Right atrium auricular region (tissue), 2 donors: ENCODE measurements at regions not wholly inside any gene's neighbourhood (a gene's known extent, or its start where the extent isn't known, plus 50 kb on each side); places are given as distances from the start of the nearest gene placed in this dataset.

Source experiments
- DNase-seq: peaks from one replicate; pipeline ENCODE4 v3.0.0-alpha.2; 2019; ENCODE audit warnings: low spot score
- H3K27ac ChIP-seq, 2 donors: fragments of 200-600 bp; sonication (generic); 1 replicate in 1 of 2; 2 replicates in 1 of 2; pipeline ENCODE4 v1.5.1; 2016 to 2019
- H3K27me3 ChIP-seq, 2 donors: fragments of 200-600 bp; sonication (generic); one replicate each; pipeline versions ENCODE4 v1.5.1 to v1.6.0; 2017 to 2019
- H3K36me3 ChIP-seq: fragments of 200-600 bp; sonication (generic); one replicate; pipeline ENCODE4 v1.5.1; 2016
- H3K4me1 ChIP-seq, 2 donors: fragments of 200-600 bp; sonication (generic); one replicate each; pipeline versions ENCODE4 v1.5.1 to v1.6.0; 2017 to 2019
- H3K4me3 ChIP-seq, 2 donors: fragments of 200-600 bp; sonication (generic); 1 replicate in 1 of 2; 2 replicates in 1 of 2; pipeline ENCODE4 v1.5.1; 2017 to 2019; ENCODE audit warnings: mild to moderate bottlenecking in 1 of 2, moderate library complexity in 1 of 2
- H3K9me3 ChIP-seq, 2 donors: fragments of 200-600 bp; sonication (generic); one replicate each; pipeline ENCODE4 v1.5.1; 2019
- TF ChIP-seq, protein P1 (sequence below), 2 donors: fragments of 200-600 bp; sonication (generic); IDR thresholded peaks; one replicate each; pipeline ENCODE4 v1.5.1; 2019; ENCODE audit warnings: antibody characterized with exemption in 2 of 2

DNA sequence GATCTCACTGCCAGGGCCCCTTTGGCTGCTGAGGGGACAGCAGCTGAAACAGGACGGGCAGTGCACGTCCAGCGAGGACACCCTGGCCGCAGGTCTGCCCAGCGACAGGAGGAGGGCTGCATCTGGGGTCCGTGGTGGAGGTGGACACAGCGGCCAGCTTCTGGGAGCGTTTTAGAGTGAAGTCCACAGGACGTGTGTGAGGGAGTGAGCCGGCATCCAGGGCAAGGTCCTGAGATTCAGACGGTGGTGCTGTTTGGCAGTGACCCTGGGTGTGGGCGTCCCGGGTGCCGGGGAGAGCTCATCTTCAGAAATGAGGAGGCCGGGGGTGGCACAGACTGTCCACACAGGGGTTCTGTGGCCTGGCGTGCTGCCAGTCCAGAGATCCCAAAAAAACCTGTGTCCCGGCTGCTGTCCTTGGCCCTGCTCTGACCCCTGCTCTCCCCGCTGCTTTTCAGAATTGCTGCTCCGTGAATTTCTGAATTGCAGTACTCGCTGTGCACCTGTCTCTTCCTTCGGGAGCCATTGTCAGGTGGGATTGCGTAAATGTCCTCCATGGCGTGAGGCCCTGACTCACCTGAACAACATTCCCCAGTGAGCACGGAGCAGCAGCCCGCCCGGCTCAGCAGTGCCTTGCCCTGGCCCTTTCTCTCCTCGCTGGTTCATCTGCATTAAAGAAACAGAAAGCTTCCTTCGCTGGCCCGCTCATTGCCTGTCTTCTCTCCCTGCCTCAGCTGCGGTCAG lies 183.5 kb upstream of the C14orf180 start:
- Histone ChIP-seq H3K9me3 (peaks cover 0 to 18% of the 10 kb centered on the region in 2 donors), H3K36me3 (no peaks in the 10 kb centered on the region), H3K27ac (no peak overlapping the region), H3K4me1 (peaks cover 0 to 25% of the 10 kb centered on the region in 2 donors), H3K27me3 (no peaks in the 10 kb centered on the region), H3K4me3 (no peak overlapping the region)
- TF ChIP-seq, protein P1, sequence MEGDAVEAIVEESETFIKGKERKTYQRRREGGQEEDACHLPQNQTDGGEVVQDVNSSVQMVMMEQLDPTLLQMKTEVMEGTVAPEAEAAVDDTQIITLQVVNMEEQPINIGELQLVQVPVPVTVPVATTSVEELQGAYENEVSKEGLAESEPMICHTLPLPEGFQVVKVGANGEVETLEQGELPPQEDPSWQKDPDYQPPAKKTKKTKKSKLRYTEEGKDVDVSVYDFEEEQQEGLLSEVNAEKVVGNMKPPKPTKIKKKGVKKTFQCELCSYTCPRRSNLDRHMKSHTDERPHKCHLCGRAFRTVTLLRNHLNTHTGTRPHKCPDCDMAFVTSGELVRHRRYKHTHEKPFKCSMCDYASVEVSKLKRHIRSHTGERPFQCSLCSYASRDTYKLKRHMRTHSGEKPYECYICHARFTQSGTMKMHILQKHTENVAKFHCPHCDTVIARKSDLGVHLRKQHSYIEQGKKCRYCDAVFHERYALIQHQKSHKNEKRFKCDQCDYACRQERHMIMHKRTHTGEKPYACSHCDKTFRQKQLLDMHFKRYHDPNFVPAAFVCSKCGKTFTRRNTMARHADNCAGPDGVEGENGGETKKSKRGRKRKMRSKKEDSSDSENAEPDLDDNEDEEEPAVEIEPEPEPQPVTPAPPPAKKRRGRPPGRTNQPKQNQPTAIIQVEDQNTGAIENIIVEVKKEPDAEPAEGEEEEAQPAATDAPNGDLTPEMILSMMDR (IDR thresholded peaks at IDR 0.05) = no peak
- DNase-seq = peak; percentile 32

DNA sequence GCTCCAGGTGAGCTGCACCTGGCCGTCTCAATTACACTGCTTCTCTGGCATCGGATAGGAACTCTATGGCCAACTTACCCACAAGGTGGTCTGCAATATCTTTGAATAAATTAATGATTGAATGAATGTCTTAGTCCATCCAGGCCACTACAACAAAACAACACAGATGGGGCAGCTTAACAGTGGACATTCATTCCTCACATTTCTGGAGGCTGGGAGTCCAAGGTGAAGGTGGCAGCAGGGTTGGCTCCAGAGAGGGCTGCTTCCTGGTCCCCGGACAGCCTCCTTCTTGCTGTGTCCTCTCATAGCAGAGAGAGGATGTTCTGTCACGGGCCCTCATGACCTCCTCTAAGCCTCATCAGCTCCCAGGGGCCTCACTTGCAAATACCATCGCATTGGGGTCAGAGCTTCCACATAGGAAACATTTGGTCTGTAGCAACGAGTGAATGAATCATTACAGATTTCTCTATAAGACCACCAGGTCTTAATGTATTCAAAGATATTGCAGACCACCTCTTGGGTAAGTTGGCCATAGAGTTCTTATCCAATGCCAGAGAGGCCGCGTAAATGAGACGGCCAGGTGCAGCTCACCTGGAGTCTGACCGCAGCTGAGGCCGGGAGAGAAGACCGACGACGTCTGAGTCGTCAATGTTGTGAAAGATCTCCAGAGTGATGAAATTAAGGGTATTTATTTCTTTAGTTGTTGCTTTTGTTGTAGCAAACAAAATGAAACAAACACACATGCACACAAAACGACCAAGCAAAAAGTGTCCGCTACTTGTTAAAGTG lies 182.7 kb upstream of the C14orf180 start:
- no peaks in the 10 kb centered on the region for H3K27me3 ChIP-seq
- H3K9me3 ChIP-seq = peaks cover 0 to 18% of the 10 kb centered on the region in 2 donors
- no peak overlapping the region for H3K27ac ChIP-seq
- TF ChIP-seq, protein P1 (IDR thresholded peaks at IDR 0.05) = no peak
- H3K4me3 ChIP-seq = no peak overlapping the region
- no peak for DNase-seq
- peaks cover 0 to 25% of the 10 kb centered on the region in 2 donors for H3K4me1 ChIP-seq
- no peaks in the 10 kb centered on the region for H3K36me3 ChIP-seq

DNA sequence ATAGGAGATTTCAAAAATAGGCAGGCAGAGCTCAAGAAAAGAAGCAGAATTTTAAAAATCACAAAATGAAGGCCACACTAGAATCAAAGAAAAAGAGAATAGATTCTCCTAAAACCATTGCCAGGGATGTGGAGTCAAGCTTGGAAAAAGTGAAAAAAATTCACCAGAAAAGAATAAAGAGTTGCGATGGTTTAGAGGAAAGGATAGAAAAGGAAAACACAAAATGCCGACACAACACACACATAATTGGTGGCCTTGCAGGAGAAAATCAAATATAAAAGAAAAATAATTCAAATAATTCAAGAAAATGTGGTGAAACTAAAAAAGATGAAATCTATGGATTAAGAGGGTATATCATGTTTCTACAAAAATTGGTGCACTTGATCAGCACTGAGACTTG lies 181.6 kb upstream of the C14orf180 start:
- Histone ChIP-seq H3K9me3 (peaks cover 0 to 18% of the 10 kb centered on the region in 2 donors), H3K36me3 (no peaks in the 10 kb centered on the region), H3K27me3 (no peaks in the 10 kb centered on the region), H3K27ac (no peak overlapping the region), H3K4me1 (peaks cover 0 to 24% of the 10 kb centered on the region in 2 donors), H3K4me3 (no peak overlapping the region)
- TF ChIP-seq, protein P1 (IDR thresholded peaks at IDR 0.05) = no peak
- DNase-seq = no peak

DNA sequence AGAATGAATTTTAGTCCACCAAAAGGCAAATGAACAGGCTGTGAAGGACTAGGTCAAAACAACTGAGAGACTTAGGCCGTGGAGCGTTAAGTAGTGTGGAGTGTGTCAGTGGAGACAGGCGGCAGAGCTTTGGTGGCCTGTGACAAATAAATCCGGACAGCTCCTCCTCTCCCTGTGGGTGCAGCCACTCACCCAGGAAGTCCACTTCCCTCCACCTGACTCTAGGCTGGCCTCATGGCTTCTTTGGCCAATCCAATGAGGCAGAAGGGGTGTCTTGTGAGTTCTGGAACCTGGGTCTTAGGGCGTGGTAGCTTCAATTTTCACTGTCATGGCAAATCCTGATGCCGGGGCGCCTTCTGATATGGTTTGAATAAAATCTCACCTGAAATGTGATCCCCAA lies 180.9 kb upstream of the C14orf180 start:
- Histone ChIP-seq H3K27me3 (no peaks in the 10 kb centered on the region), H3K36me3 (no peaks in the 10 kb centered on the region), H3K27ac (no peak overlapping the region), H3K9me3 (peaks cover 0 to 18% of the 10 kb centered on the region in 2 donors), H3K4me1 (peaks cover 0 to 17% of the 10 kb centered on the region in 2 donors), H3K4me3 (no peak overlapping the region)
- DNase-seq = no peak
- TF ChIP-seq, protein P1 (IDR thresholded peaks at IDR 0.05) = no peak

DNA sequence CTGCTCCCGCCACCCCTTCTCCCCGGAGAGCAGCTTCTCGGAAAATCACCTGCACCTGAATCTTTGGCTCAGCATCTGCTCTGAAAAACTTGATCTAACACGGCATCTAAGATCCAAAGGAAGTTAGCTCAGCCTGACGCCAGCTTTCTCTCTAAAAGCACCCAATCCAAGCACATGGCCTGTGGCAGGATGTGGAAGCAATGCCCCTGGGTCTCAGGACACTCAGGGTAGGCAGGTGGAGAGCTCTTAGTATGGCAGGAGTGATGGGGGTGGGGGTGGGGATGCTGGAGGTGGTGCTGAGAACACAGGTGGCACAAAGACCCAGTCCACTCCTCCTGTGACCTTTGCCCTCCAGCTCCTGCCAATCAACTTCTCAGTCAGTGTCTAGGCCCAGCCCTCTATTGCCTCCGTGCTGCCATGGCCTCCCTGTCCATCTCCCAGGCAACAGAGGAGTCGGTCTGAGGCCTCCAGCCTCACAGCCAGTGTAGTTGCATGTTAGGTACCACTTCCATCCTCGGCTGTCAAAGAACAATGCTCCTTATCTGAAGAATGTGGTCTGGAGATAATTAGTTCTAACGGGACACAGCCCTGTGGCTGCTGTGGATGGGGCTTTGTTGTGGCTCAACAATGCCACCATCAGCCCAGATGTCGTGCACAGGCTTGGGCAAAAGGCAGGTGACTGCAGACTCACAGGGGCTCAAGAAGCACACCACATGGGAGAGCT lies 180.0 kb upstream of the C14orf180 start:
- Histone ChIP-seq H3K27me3 (no peaks in the 10 kb centered on the region), H3K27ac (no peak overlapping the region), H3K9me3 (peaks cover 0 to 18% of the 10 kb centered on the region in 2 donors), H3K36me3 (no peaks in the 10 kb centered on the region), H3K4me3 (no peak overlapping the region), H3K4me1 (peaks cover 0 to 9% of the 10 kb centered on the region in 2 donors)
- peak; percentile 32 for DNase-seq
- TF ChIP-seq, protein P1 (IDR thresholded peaks at IDR 0.05) = no peak
